AG10803 (cell line): ENCODE measurements at regions not wholly inside any gene's neighbourhood (a gene's known extent, or its start where the extent isn't known, plus 50 kb on each side); places are given as distances from the start of the nearest gene placed in this dataset.

Experiments
- DNase-seq: peaks from one replicate; pipeline ENCODE4 v3.0.0; 2010; ENCODE audit warnings: low read depth
- H3K4me3 ChIP-seq: 2 replicates; pipeline ENCODE4 v1.5.1; 2011; ENCODE audit warnings: mild to moderate bottlenecking, low read length, control low read depth
- CTCF ChIP-seq: conservative IDR thresholded peaks from 2 replicates; pipeline ENCODE4 v1.5.1; 2011; ENCODE audit warnings: mild to moderate bottlenecking, low read length, control low read depth, inconsistent platforms

DNA sequence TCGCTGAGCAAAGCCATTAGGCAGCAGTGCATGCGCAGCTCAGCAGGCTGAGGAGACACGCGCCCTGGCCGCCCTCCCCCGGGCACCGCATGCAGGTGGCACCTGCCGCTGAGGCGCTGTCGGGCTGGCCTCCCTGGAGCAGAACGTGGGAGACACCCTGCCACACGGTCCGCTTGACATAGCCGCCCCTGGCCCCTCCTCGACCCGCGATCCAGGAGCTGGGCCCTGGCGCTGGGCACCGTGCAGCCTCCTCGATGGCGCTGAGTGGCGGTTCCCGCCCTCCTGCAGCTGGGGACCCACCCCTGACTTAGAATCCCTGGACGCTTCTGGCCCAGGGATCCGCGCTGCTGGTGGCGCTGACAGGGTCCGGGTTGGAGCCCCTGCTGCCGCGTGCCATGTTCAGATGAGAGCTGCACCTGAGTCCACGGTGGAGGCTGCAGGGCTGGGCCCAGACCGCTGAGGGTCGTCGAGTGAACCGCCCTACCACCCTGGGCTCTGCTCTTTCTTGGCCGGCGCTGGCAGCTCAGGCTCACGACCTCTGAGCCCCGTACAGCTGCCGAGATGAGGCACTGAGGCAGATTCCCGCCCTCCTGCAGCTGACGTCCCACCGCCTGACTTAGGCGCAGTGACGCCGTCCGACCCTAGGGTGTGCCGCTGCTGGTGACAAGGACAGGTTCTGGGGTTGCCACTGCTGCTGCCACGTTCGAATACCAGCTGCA, 116.8 kb downstream of the OR13A1 start:
- no peak for DNase-seq
- no peak overlapping the region for H3K4me3 ChIP-seq
- TF ChIP-seq CTCF, result no peak

DNA sequence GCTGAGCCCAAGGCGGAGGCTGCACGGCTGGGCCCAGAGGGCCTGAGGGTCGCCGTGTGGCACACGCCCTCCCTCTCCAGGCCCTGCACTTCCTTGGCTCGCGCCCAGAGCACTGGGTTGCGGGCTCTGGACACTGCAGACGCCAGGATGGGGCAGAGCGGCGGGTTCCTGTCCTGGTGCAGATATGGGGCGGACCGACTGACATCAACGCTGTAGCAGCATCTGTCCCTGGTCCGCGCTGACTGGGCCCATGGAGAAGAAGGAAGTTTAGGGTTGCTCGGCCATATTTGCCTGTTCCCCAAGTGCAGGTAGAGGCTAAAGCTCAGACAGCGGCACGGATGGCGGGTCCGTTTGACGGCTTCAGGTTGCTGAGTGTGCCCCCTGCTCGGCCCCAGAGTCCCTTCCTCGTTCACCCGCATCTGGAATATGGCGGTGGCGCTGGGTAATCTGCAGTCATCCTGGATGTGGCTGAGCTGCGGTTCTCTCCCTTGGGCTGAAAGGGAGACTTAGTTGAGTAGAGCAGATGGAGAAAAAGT, 116.1 kb downstream of the OR13A1 start:
- DNase-seq, result no peak
- no peak overlapping the region for H3K4me3 ChIP-seq
- no peak for TF ChIP-seq CTCF

DNA sequence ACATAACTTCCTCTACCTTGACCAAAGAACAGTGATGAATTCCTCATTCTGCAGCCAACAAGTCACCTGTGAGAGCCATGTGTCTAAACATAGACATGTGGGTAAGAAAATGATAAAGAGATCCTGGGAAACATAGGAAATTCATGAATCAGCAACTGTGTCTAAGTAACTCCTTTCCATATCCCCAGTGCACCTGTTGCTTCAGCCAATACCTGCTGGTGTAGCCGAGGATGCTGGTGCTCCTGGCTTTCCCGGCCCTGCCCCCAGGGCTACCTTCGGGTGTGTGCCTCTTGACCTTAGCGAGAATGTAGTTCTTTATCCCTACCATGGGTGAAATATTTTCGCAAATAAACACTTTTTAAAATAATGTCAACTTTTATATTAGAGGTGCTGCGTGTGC, 114.1 kb downstream of the OR13A1 start:
- H3K4me3 ChIP-seq, result no peak overlapping the region
- TF ChIP-seq CTCF, result no peak
- no peak for DNase-seq

- DNase-seq, result no peak
- no peak for TF ChIP-seq CTCF
- no peak overlapping the region for H3K4me3 ChIP-seq
Measured at GRCh38 chr10:45202242-45202641, 113.2 kb downstream of the OR13A1 start.

GRCh38 chr10:45204954-45205775, 110.2 kb downstream of the OR13A1 start:
- DNase-seq, result no peak
- TF ChIP-seq CTCF, result no peak
- no peak overlapping the region for H3K4me3 ChIP-seq

GRCh38 chr10:45209888-45210287, 105.5 kb downstream of the OR13A1 start:
- TF ChIP-seq CTCF, result no peak
- no peak overlapping the region for H3K4me3 ChIP-seq
- no peak for DNase-seq
